H1 (cell line): ENCODE measurements at regions not wholly inside any gene's neighbourhood (a gene's known extent, or its start where the extent isn't known, plus 50 kb on each side); places are given as distances from the start of the nearest gene placed in this dataset.

ENCODE experiments used
- CTCF ChIA-PET: fragments of 300-600 bp; sonication (Branson Sonifier 250); formaldehyde crosslinking; loops from one replicate; lab custom pipeline; 2021; ENCODE audit not compliant: partially characterized antibody; lab: Charles Lee
- POLR2A ChIA-PET: fragments of 300-600 bp; sonication (Branson Sonifier 250); formaldehyde crosslinking; loops from one replicate; lab custom pipeline; 2021; ENCODE audit warnings: inconsistent platforms; ENCODE audit not compliant: partially characterized antibody; lab: Charles Lee
- DNase-seq, 2 experiments: peaks; one replicate each; pipeline versions ENCODE4 v3.0.0 to v3.0.0-alpha.2; 2010 to 2022; ENCODE audit warnings: low spot score in 2 of 2, low read depth in 1 of 2, mixed read lengths in 1 of 2
- FAIRE-seq: peaks from 2 replicates; lab custom pipeline; 2011; peaks lifted over from hg19 to GRCh38; lab: Jason Lieb, UNC
- H2AFZ ChIP-seq: 2 replicates; pipeline ENCODE4 v1.8.1; 2012; ENCODE audit warnings: low read length, inconsistent platforms
- H2AK5ac ChIP-seq: 2 replicates; pipeline ENCODE4 v1.6.1; 2013; ENCODE audit warnings: low read depth, low read length
- H2BK120ac ChIP-seq: replicated peaks from 2 replicates; pipeline ENCODE3; 2013; ENCODE audit warnings: low read depth, low read length, inconsistent platforms
- H2BK12ac ChIP-seq: 2 replicates; pipeline ENCODE4 v1.6.1; 2013; ENCODE audit warnings: low read depth, low read length
- H2BK15ac ChIP-seq: 2 replicates; pipeline ENCODE4 v1.6.1; 2013; ENCODE audit warnings: low read length
- H2BK20ac ChIP-seq: 2 replicates; pipeline ENCODE4 v1.6.1; 2013; ENCODE audit warnings: low read length
- H2BK5ac ChIP-seq: 2 replicates; pipeline ENCODE4 v1.6.1; 2013; ENCODE audit warnings: low read depth, low read length
- H3K14ac ChIP-seq: 2 replicates; pipeline ENCODE4 v1.6.1; 2013; ENCODE audit warnings: inconsistent platforms; ENCODE audit not compliant: insufficient read length
- H3K18ac ChIP-seq: 2 replicates; pipeline ENCODE4 v1.6.1; 2013; ENCODE audit warnings: low read length; ENCODE audit errors: extremely low read depth
- H3K23ac ChIP-seq: 2 replicates; pipeline ENCODE4 v1.6.1; 2013; ENCODE audit warnings: inconsistent platforms; ENCODE audit not compliant: insufficient read length
- H3K23me2 ChIP-seq: 2 replicates; pipeline ENCODE4 v1.6.1; 2013; ENCODE audit warnings: low read depth, low read length
- H3K27ac ChIP-seq: 2 replicates; pipeline ENCODE4 v1.6.1; 2011; ENCODE audit warnings: low read depth, low read length, inconsistent platforms
- H3K27me3 ChIP-seq, 4 experiments: replicated peaks in 1 of 4; 1 replicate in 1 of 4; 2 replicates in 3 of 4; pipeline versions ENCODE4 v1.6.1 to v1.8.1; 2011 to 2013; ENCODE audit warnings: low read length in 3 of 4, mild to moderate bottlenecking in 3 of 4, inconsistent platforms in 2 of 4, mixed read lengths in 2 of 4, moderate library complexity in 1 of 4; ENCODE audit not compliant: control insufficient read depth in 3 of 4, insufficient read depth in 3 of 4; ENCODE audit errors: extremely low read depth in 1 of 4
- H3K36me3 ChIP-seq, 4 experiments: 2 replicates each; pipeline versions ENCODE4 v1.6.1 to v1.8.1; 2011 to 2013; ENCODE audit warnings: mild to moderate bottlenecking in 4 of 4, low read length in 3 of 4, moderate library complexity in 2 of 4, control low read depth in 1 of 4, inconsistent platforms in 1 of 4; ENCODE audit not compliant: insufficient read depth in 4 of 4, control insufficient read depth in 2 of 4
- H3K4ac ChIP-seq: replicated peaks from 2 replicates; pipeline ENCODE3; 2013; ENCODE audit warnings: low read length, low read depth, mixed read lengths, inconsistent platforms; ENCODE audit not compliant: insufficient read length
- H3K4me1 ChIP-seq, 4 experiments: replicated peaks in 1 of 4; 1 replicate in 1 of 4; 2 replicates in 3 of 4; pipeline versions ENCODE4 v1.6.1 to v1.8.1; 2011 to 2013; ENCODE audit warnings: low read length in 3 of 4, inconsistent platforms in 2 of 4, mixed read lengths in 1 of 4; ENCODE audit not compliant: insufficient read depth in 4 of 4, control insufficient read depth in 3 of 4
- H3K4me2 ChIP-seq, 2 experiments: 2 replicates each; pipeline versions ENCODE4 v1.6.1 to v1.8.1; 2011 to 2013; ENCODE audit warnings: low read depth in 2 of 2, low read length in 2 of 2, control low read depth in 1 of 2, inconsistent platforms in 1 of 2, mild to moderate bottlenecking in 1 of 2; ENCODE audit not compliant: insufficient read depth in 1 of 2
- H3K4me3 ChIP-seq, 4 experiments: fragments of 200-600, 300-600 bp in 1 of 4; sonication (generic), shearing (Covaris generic), sonication (Bioruptor Twin) in 1 of 4; 2 replicates each; pipeline versions ENCODE4 v1.5.1 to v1.8.1; 2011 to 2016; ENCODE audit warnings: low read length in 4 of 4, low read depth in 3 of 4, control low read depth in 2 of 4, inconsistent platforms in 2 of 4, mild to moderate bottlenecking in 2 of 4, mixed read lengths in 1 of 4, moderate library complexity in 1 of 4; ENCODE audit not compliant: insufficient read depth in 2 of 4; ENCODE audit errors: extremely low read depth in 1 of 4
- H3K56ac ChIP-seq: replicated peaks from 2 replicates; pipeline ENCODE3; 2013; ENCODE audit warnings: low read depth, mild to moderate bottlenecking, mixed read lengths, low read length, inconsistent platforms; ENCODE audit not compliant: insufficient read length
- H3K79me1 ChIP-seq: 2 replicates; pipeline ENCODE4 v1.6.1; 2013; ENCODE audit warnings: low read depth, low read length, control low read depth
- H3K79me2 ChIP-seq, 2 experiments: 2 replicates each; pipeline versions ENCODE4 v1.6.1 to v1.8.1; 2012 to 2013; ENCODE audit warnings: low read length in 2 of 2, mild to moderate bottlenecking in 2 of 2, inconsistent platforms in 1 of 2; ENCODE audit not compliant: insufficient read depth in 2 of 2, control insufficient read depth in 1 of 2
- H3K9ac ChIP-seq, 4 experiments: replicated peaks in 1 of 4; 1 replicate in 1 of 4; 2 replicates in 3 of 4; pipeline versions ENCODE4 v1.6.1 to v1.8.1; 2011 to 2013; ENCODE audit warnings: low read depth in 3 of 4, low read length in 3 of 4, control low read depth in 2 of 4, mild to moderate bottlenecking in 2 of 4, moderate library complexity in 2 of 4, inconsistent platforms in 1 of 4; ENCODE audit errors: extremely low read depth in 1 of 4
- H3K9me3 ChIP-seq, 2 experiments: 2 replicates each; pipeline versions ENCODE4 v1.6.1 to v1.8.1; 2012 to 2013; ENCODE audit warnings: mild to moderate bottlenecking in 2 of 2, moderate library complexity in 2 of 2, control low read depth in 1 of 2, inconsistent platforms in 1 of 2, low read depth in 1 of 2, low read length in 1 of 2, mixed read lengths in 1 of 2; ENCODE audit not compliant: insufficient read depth in 2 of 2
- H4K20me1 ChIP-seq, 2 experiments: replicated peaks in 1 of 2; 2 replicates each; pipeline versions ENCODE3 to v1.8.1; 2011 to 2013; ENCODE audit warnings: inconsistent platforms in 2 of 2, low read length in 2 of 2, mild to moderate bottlenecking in 1 of 2; ENCODE audit not compliant: insufficient read depth in 2 of 2, control insufficient read depth in 1 of 2
- H4K5ac ChIP-seq: 2 replicates; pipeline ENCODE4 v1.6.1; 2013; ENCODE audit warnings: low read length, low read depth, mixed read lengths, inconsistent platforms; ENCODE audit not compliant: insufficient read length
- H4K8ac ChIP-seq: 2 replicates; pipeline ENCODE4 v1.8.0; 2013; ENCODE audit warnings: mild to moderate bottlenecking, moderate library complexity, low read length, inconsistent platforms; ENCODE audit not compliant: insufficient read depth; ENCODE audit errors: extremely low read depth
- H4K91ac ChIP-seq: replicated peaks from 2 replicates; pipeline ENCODE3; 2013; ENCODE audit warnings: low read length, mixed read lengths, inconsistent platforms; ENCODE audit not compliant: insufficient read length
- EGR1 ChIP-seq: IDR thresholded peaks from 2 replicates; pipeline ENCODE4 v1.6.1; 2011; ENCODE audit warnings: low read depth, low read length, borderline replicate concordance
- FOSL1 ChIP-seq: IDR thresholded peaks from 2 replicates; pipeline ENCODE4 v1.6.1; 2011; ENCODE audit warnings: mild to moderate bottlenecking, low read depth, low read length, moderate library complexity; ENCODE audit not compliant: insufficient read depth
- HDAC2 ChIP-seq, 2 experiments: fragments of 300-600 bp in 1 of 2; sonication (generic) in 1 of 2; IDR thresholded peaks; 2 replicates each; pipeline ENCODE4 v1.6.1; 2011 to 2012; ENCODE audit warnings: low read depth in 2 of 2, low read length in 2 of 2, mild to moderate bottlenecking in 2 of 2, moderate library complexity in 2 of 2, borderline replicate concordance in 1 of 2, inconsistent platforms in 1 of 2
- KDM5A ChIP-seq: fragments of 200-600 bp; IDR thresholded peaks from 2 replicates; pipeline ENCODE4 v1.7.1; 2012; ENCODE audit warnings: mild to moderate bottlenecking, low read length, inconsistent platforms, mixed read lengths
- PHF8 ChIP-seq: fragments of 200-600 bp; sonication (generic); conservative IDR thresholded peaks from 2 replicates; pipeline ENCODE4 v1.7.1; 2012; ENCODE audit warnings: low read depth, mild to moderate bottlenecking, inconsistent platforms, low read length, moderate library complexity
- SP4 ChIP-seq: IDR thresholded peaks from 2 replicates; pipeline ENCODE4 v1.6.1; 2012; ENCODE audit warnings: low read length, inconsistent platforms
- SUZ12 ChIP-seq: fragments of 200-600 bp; sonication (generic); IDR thresholded peaks from 2 replicates; pipeline ENCODE4 v1.6.1; 2012; ENCODE audit warnings: mild to moderate bottlenecking, inconsistent platforms, low read length, moderate library complexity, mixed read lengths
- TEAD4 ChIP-seq: IDR thresholded peaks from 2 replicates; pipeline ENCODE4 v1.6.1; 2012; ENCODE audit warnings: low read depth, low read length, inconsistent platforms, mixed read lengths
- ZNF274 ChIP-seq: IDR thresholded peaks from 2 replicates; pipeline ENCODE4 v1.7.0; 2012; ENCODE audit warnings: low read length, borderline replicate concordance; ENCODE audit errors: extremely low read depth
- TF ChIP-seq, protein P1 (sequence below), 3 experiments: IDR thresholded peaks; 1 replicate in 2 of 3; 2 replicates in 1 of 3; pipeline versions ENCODE4 v1.5.1 to v1.6.1; 2011; ENCODE audit warnings: low read length in 3 of 3, mild to moderate bottlenecking in 3 of 3, inconsistent platforms in 2 of 3, low read depth in 1 of 3, moderate library complexity in 1 of 3; ENCODE audit not compliant: insufficient read depth in 1 of 3; ENCODE audit errors: control extremely low read depth in 1 of 3
- TF ChIP-seq, protein P2 (sequence below): IDR thresholded peaks from 2 replicates; pipeline ENCODE4 v1.6.1; 2011; ENCODE audit warnings: low read depth, mild to moderate bottlenecking, low read length; ENCODE audit not compliant: insufficient read depth
- TF ChIP-seq, protein P3 (sequence below): IDR thresholded peaks from 2 replicates; pipeline ENCODE4 v1.6.1; 2012; ENCODE audit warnings: inconsistent platforms

DNA sequence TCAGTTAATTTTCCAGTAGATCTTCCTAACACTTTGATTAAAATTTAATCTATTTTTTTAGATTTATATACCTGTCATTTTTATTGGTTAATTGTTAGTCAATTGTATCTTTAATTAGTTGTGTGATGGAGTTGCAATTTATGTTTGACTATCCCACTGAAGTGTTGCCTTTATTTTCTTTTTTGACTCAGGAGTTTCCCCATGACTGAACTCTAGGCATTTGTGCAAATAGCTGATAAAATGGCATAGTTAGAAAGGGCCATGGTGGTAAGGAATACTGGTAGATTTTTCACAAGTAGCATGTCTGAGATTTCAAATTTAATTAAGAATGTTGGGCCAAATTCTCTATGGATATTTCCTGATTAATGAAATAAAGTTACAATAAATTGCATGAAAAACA lies 273.1 kb upstream of the DAB2 start:
- H2BK5ac ChIP-seq: no peak overlapping the region
- H3K4ac ChIP-seq: no peak overlapping the region
- no peak overlapping the region for H3K14ac ChIP-seq
- POLR2A ChIA-PET: no interaction called here
- no peak overlapping the region for H3K27ac ChIP-seq
- no peak overlapping the region for H3K9ac ChIP-seq
- H3K56ac ChIP-seq: no peak overlapping the region
- no peaks in the 10 kb centered on the region for H3K27me3 ChIP-seq
- no peaks in the 10 kb centered on the region for H3K4me1 ChIP-seq
- H2AFZ ChIP-seq: no peak overlapping the region
- no peak for DNase-seq
- no peak overlapping the region for H2BK15ac ChIP-seq
- no peak overlapping the region for H2BK20ac ChIP-seq
- no peak overlapping the region for H4K5ac ChIP-seq
- no peak overlapping the region for H3K23ac ChIP-seq
- no peaks in the 10 kb centered on the region for H3K79me1 ChIP-seq
- no peak overlapping the region for H3K18ac ChIP-seq
- H3K4me2 ChIP-seq: no peak overlapping the region
- no peak overlapping the region for H3K4me3 ChIP-seq
- no peaks in the 10 kb centered on the region for H4K20me1 ChIP-seq
- no peak overlapping the region for H2BK12ac ChIP-seq
- H2AK5ac ChIP-seq: no peak overlapping the region
- no peaks in the 10 kb centered on the region for H3K9me3 ChIP-seq
- H3K79me2 ChIP-seq: no peaks in the 10 kb centered on the region
- no peak for FAIRE-seq
- CTCF ChIA-PET: no interaction called here
- no peaks in the 10 kb centered on the region for H3K23me2 ChIP-seq
- H2BK120ac ChIP-seq: no peak overlapping the region
- no peak overlapping the region for H4K8ac ChIP-seq
- H4K91ac ChIP-seq: no peak overlapping the region
- no peaks in the 10 kb centered on the region for H3K36me3 ChIP-seq
- TF ChIP-seq TEAD4 (no peak), HDAC2 (IDR thresholded peaks at IDR 0.05; ENCODE audit: borderline replicate concordance in 1 of 2, low read depth in 2 of 2, low read length in 2 of 2) (no peak), PHF8 (no peak), KDM5A (no peak), FOSL1 (no peak), SP4 (no peak), SUZ12 (no peak), ZNF274 (no peak), EGR1 (no peak)
- TF ChIP-seq, protein P1, sequence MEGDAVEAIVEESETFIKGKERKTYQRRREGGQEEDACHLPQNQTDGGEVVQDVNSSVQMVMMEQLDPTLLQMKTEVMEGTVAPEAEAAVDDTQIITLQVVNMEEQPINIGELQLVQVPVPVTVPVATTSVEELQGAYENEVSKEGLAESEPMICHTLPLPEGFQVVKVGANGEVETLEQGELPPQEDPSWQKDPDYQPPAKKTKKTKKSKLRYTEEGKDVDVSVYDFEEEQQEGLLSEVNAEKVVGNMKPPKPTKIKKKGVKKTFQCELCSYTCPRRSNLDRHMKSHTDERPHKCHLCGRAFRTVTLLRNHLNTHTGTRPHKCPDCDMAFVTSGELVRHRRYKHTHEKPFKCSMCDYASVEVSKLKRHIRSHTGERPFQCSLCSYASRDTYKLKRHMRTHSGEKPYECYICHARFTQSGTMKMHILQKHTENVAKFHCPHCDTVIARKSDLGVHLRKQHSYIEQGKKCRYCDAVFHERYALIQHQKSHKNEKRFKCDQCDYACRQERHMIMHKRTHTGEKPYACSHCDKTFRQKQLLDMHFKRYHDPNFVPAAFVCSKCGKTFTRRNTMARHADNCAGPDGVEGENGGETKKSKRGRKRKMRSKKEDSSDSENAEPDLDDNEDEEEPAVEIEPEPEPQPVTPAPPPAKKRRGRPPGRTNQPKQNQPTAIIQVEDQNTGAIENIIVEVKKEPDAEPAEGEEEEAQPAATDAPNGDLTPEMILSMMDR (IDR thresholded peaks at IDR 0.05; ENCODE audit: control extremely low read depth in 1 of 3, insufficient read depth in 1 of 3, low read depth in 1 of 3, low read length in 3 of 3): no peak
- TF ChIP-seq, protein P2, sequence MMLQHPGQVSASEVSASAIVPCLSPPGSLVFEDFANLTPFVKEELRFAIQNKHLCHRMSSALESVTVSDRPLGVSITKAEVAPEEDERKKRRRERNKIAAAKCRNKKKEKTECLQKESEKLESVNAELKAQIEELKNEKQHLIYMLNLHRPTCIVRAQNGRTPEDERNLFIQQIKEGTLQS: no peak
- TF ChIP-seq, protein P3, sequence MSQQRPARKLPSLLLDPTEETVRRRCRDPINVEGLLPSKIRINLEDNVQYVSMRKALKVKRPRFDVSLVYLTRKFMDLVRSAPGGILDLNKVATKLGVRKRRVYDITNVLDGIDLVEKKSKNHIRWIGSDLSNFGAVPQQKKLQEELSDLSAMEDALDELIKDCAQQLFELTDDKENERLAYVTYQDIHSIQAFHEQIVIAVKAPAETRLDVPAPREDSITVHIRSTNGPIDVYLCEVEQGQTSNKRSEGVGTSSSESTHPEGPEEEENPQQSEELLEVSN: no peak
